Large intestine (tissue), 3 donors: ENCODE measurements at regions not wholly inside any gene's neighbourhood (a gene's known extent, or its start where the extent isn't known, plus 50 kb on each side); places are given as distances from the start of the nearest gene placed in this dataset.

Experiments
- DNase-seq, 2 donors: peaks; one replicate each; pipeline versions ENCODE4 v3.0.0 to v3.0.0-alpha.2; 2013
- H3K27ac ChIP-seq: one replicate; pipeline ENCODE4 v1.5.1; 2013; ENCODE audit warnings: low read length
- H3K27me3 ChIP-seq: 2 replicates; pipeline ENCODE4 v1.6.1; 2013; ENCODE audit warnings: low read length; ENCODE audit not compliant: control insufficient read depth, insufficient read depth
- H3K36me3 ChIP-seq: 2 replicates; pipeline ENCODE4 v1.6.1; 2013; ENCODE audit warnings: low read length; ENCODE audit not compliant: control insufficient read depth, insufficient read depth
- H3K4me1 ChIP-seq: one replicate; pipeline ENCODE4 v1.6.1; 2013; ENCODE audit warnings: low read length; ENCODE audit not compliant: control insufficient read depth, insufficient read depth
- H3K4me3 ChIP-seq: one replicate; pipeline ENCODE4 v1.5.1; 2013; ENCODE audit warnings: low read length
- H3K9me3 ChIP-seq: one replicate; pipeline ENCODE4 v1.6.1; 2013; ENCODE audit warnings: mild to moderate bottlenecking, low read depth, low read length, moderate library complexity; ENCODE audit not compliant: control insufficient read depth
- WGBS: methylation state at CpG from one replicate; pipeline ENCODE4 v1.1.5; 2013; ENCODE audit warnings: low lambda C conversion rate; ENCODE audit not compliant: insufficient coverage; 5-methylcytosine and 5-hydroxymethylcytosine counted together

DNA sequence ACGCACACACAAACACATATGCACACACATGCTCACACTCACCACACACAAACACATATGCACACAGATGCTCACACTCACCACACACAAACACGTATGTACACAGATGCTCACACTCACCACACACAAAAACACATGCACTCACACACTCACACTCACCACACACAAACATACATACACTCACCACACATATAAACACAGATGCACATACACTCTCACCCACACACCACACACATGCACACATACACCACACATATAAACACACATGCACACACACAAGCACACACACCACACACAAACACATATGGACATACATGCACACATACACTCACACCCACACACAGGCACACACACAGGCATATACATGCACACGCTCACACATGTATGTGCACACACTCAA, 112.3 kb downstream of the ERMARD start:
- Histone ChIP-seq H3K4me1 (peaks cover 5% of the 10 kb centered on the region), H3K27me3 (no peaks in the 10 kb centered on the region), H3K27ac (no peak overlapping the region), H3K9me3 (peaks cover 5% of the 10 kb centered on the region), H3K4me3 (no peak overlapping the region), H3K36me3 (no peaks in the 10 kb centered on the region)
- no peak for DNase-seq
- no CpG with 5 or more reads among the region's 3 CpGs for WGBS

DNA sequence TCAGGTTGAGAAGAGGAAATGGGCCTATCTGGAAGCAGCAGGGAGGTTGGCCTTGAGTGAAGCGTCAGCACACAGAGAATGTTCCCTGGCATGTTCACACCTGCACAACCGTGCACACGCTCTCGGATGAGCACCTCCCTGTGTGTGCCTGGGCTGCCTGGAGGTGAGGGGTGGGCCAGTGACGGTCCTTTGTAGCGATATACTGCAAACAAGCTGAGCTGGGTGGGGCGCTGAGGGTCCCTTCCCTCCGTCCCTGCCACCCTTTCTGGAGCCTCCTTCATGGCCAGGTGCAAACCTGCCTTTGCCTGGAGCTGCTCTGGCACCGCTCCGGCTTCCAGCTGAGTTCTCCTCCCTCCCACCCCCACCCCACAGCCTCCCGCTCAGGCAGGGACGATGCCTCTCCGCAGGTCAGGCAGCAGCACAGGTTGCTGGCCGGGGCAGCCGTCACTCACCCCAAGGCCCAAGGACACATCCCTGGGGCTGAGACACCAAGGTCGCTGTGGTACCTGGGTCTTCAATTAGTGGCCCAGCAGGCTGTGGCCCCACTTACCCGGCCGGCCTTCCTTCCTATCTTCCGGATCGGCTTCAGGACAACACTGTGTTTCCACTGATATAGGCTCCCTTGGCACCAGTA, 111.6 kb downstream of the ERMARD start:
- H3K27ac ChIP-seq = peak overlapping the region; percentile 64
- H3K9me3 ChIP-seq = peaks cover 8% of the 10 kb centered on the region
- no peak overlapping the region for H3K4me3 ChIP-seq
- H3K36me3 ChIP-seq = no peaks in the 10 kb centered on the region
- H3K27me3 ChIP-seq = no peaks in the 10 kb centered on the region
- WGBS = 93% methylated on average over 3 of the region's 20 CpGs
- no peak for DNase-seq
- peaks cover 5% of the 10 kb centered on the region for H3K4me1 ChIP-seq

DNA sequence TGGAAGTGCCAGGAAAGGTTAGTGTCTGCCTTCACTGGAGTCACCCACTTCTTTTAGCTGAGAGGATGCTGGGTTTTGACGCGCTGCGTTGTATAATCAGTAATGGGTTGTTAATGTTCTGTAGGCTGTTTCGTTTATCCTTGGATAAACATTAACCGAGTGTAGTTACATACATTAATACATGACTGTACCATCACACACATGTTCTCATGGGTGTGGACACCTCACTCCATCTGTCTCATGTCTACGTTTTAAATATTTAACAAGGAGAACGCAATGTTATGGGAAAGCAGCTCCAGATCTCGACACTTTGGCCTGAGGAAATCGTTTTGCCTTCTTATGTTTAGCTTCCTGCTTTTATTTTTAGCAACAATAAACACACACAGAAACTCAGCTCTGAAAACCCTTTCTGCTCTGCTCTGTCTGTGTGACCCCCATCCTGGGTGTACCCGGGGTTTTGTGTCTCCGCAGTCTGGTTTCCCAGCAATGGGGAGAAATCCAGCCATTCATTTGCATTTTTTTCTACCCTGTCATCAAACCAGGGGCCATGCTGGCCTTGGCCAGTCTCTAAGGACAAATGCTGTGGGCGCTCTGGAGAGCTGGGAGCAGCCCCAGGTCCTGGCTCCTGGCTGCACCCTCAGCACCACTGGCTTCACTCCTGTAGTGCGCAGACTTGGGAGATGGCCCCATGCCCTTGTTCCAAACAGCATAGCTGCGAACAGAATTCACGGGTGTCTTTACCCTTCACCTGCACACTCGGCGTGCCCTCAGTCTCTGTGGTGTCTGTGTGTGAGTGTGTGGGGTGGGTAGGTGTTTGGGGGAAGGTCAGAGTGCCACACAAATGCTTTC, 110.8 kb downstream of the ERMARD start:
- Histone ChIP-seq H3K36me3 (no peaks in the 10 kb centered on the region), H3K9me3 (peaks cover 13% of the 10 kb centered on the region), H3K27ac (peak overlapping the region; percentile 64), H3K4me3 (no peak overlapping the region), H3K27me3 (no peaks in the 10 kb centered on the region), H3K4me1 (peaks cover 5% of the 10 kb centered on the region)
- 28% methylated on average over 3 of the region's 17 CpGs for WGBS
- DNase-seq = peak; percentile 37 to 67

DNA sequence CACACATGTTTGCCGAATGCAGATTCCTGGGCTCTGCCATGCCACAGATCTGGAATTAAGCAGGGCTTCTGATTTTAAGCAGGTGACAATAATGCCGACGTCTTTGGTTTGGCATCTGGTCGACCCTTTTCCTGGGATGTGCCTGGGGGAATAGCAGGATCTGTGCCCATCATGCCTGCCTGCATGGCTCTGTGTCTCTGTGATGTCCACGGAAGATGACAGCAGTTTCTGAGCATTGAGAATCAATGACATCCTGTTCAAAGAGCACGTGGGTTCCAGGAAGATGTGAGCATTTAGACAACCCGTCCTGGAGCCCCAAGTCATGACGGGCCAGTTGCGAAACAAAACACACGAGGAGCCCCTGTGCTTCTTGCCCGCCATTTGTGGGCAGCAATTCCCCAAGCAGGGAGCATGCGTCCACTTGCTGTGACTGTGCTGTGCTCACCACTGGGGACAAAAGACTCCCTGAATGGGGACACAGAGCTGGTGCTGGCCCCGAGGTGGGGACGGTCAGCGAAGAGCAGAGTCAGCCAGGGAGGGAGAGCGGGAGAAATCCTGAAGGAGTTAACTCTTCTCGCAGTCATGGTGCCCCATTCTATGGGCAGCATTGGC, 110.1 kb downstream of the ERMARD start:
- 93% methylated on average over 3 of the region's 17 CpGs for WGBS
- peaks cover 5% of the 10 kb centered on the region for H3K4me1 ChIP-seq

DNA sequence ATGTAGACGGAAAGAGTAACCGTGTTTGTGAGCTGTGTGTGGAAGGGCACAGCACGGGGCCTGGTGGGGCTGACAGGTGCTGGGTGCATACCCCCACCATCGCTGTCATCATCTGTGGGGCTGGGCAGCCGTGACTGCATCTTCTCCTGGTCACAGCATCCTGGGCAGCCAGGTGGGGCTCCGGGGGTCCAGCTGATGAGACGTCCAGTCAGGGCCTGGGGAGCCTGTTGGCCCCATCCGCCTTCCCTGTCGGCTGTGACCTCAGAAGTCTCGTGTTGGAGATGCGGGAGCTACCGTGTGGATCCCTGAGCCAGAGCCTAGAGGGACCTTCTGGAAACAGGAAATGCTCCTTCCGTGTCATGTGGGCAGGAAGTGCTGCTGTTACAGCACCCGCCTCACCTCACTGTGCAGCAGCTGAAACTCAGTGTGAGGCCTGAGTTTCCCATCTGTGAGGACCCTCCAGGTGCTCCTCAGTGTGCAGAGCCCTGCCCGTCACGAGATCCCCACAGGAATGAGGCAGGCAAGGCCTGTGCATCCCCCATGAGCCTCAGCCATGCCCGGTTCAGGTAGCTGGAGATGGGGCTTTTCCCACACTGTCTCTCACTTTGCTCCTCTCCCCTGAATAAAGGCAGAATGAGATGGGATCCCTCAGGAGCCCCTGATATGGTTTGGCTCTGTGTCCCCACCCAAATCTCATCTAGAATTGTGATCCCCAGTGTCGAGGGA, 108.7 kb downstream of the ERMARD start:
- Histone ChIP-seq H3K27me3 (no peaks in the 10 kb centered on the region), H3K4me3 (no peak overlapping the region)
- WGBS = no CpG with 5 or more reads among the region's 18 CpGs

More for the DNA sequence above, 110.1 kb downstream of the ERMARD start:
- no peak overlapping the region for H3K4me3 ChIP-seq
- DNase-seq = no peak
- no peaks in the 10 kb centered on the region for H3K27me3 ChIP-seq
- H3K36me3 ChIP-seq = no peaks in the 10 kb centered on the region
- H3K9me3 ChIP-seq = peaks cover 20% of the 10 kb centered on the region
- H3K27ac ChIP-seq = peak overlapping the region; percentile 56

DNA sequence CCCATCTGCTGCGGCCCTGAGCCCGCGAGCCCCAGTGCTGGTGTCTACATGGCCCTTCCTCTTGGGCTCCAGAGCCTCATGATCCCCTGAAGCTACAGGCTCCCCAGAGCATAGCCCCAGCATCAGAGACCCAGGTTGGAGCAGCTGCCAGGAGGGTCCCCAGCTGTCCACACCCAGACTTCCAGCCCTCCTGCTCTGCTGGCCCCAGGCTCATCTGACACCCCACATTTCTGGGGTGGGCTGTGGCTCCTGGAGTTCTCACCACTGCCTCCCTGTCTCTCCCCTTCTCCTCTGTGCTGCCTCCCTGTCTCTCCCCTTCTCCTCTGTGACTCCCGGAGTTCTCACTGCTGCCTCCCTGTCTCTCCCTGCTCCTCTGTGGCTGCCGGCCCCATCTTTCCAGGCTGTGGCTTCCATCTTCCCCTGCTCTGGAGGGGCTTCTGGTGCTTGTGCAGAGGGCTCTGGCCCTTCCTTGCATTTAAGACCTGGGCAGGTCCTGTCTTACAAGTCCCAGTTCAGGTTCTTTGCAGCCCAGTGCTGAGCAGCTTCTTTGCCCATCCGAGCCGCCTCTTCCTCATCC, 108.1 kb downstream of the ERMARD start:
- no peaks in the 10 kb centered on the region for H3K27me3 ChIP-seq
- H3K4me3 ChIP-seq = no peak overlapping the region
- DNase-seq = no peak
- no peaks in the 10 kb centered on the region for H3K36me3 ChIP-seq
- no peak overlapping the region for H3K27ac ChIP-seq
- peaks cover 5% of the 10 kb centered on the region for H3K4me1 ChIP-seq
- WGBS = 100% methylated on average over 1 of the region's 7 CpGs
- peaks cover 23% of the 10 kb centered on the region for H3K9me3 ChIP-seq

More for the DNA sequence above, 108.7 kb downstream of the ERMARD start:
- DNase-seq = no peak
- H3K36me3 ChIP-seq = no peaks in the 10 kb centered on the region
- peaks cover 5% of the 10 kb centered on the region for H3K4me1 ChIP-seq
- H3K9me3 ChIP-seq = peaks cover 23% of the 10 kb centered on the region
- H3K27ac ChIP-seq = no peak overlapping the region

DNA sequence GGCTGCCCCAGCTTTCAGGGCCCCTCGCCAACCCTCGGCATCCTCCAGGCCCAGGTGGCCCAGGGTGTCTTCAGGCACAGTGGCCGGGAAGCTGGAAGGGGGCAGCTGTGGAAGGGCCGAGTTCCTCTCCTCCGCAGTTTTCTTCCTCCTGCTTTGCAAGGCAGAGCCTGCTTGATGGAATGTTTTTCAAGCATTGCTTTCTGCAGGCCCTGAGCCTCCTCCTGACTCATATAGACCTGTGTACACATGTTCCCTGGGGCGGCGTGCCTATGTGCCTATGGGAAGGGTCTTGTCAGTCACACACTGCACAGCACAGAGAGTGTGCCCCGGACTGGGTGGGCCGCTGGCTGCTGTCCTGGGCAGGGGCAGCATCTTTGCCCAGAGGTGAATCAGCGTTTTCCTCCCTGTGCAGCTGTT, 107.5 kb downstream of the ERMARD start:
- no peaks in the 10 kb centered on the region for H3K27me3 ChIP-seq
- peaks cover 5% of the 10 kb centered on the region for H3K4me1 ChIP-seq
- DNase-seq = no peak

DNA sequence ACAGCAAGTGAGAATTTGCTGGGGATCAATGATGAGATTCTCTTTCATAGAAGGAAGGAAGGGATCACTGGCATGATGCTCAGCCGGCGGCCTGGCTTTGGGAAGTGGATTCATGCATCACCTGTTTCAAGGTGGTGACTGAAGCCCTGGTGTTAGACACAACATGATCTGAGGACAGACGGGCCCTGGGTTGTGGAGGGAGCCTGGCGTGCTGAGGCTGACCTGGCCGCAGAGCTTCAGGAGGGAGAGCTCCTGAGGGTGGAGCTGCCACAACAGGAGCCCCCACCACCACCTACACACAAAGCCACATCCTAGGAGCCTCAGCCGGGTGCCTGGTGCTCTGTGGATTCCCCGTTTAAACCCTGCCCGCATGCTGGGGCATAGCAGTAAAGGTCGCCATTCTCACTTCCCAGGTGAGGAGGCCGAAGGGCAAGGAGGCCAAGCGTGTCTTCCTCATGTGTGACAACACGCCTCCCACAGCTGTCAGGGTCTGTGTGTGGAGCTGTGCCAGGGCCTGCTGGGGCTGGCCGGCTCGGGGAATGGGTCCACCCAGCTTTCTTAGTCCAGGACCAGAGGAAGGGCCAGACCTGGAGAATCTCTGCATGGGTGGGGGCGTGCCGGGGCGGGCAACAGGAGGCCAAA, 107.0 kb downstream of the ERMARD start:
- no peak for DNase-seq
- Histone ChIP-seq H3K4me3 (no peak overlapping the region), H3K27me3 (no peaks in the 10 kb centered on the region)

More for the DNA sequence above, 107.5 kb downstream of the ERMARD start:
- no CpG with 5 or more reads among the region's 10 CpGs for WGBS
- Histone ChIP-seq H3K36me3 (no peaks in the 10 kb centered on the region), H3K4me3 (no peak overlapping the region), H3K9me3 (peaks cover 23% of the 10 kb centered on the region), H3K27ac (no peak overlapping the region)

DNA sequence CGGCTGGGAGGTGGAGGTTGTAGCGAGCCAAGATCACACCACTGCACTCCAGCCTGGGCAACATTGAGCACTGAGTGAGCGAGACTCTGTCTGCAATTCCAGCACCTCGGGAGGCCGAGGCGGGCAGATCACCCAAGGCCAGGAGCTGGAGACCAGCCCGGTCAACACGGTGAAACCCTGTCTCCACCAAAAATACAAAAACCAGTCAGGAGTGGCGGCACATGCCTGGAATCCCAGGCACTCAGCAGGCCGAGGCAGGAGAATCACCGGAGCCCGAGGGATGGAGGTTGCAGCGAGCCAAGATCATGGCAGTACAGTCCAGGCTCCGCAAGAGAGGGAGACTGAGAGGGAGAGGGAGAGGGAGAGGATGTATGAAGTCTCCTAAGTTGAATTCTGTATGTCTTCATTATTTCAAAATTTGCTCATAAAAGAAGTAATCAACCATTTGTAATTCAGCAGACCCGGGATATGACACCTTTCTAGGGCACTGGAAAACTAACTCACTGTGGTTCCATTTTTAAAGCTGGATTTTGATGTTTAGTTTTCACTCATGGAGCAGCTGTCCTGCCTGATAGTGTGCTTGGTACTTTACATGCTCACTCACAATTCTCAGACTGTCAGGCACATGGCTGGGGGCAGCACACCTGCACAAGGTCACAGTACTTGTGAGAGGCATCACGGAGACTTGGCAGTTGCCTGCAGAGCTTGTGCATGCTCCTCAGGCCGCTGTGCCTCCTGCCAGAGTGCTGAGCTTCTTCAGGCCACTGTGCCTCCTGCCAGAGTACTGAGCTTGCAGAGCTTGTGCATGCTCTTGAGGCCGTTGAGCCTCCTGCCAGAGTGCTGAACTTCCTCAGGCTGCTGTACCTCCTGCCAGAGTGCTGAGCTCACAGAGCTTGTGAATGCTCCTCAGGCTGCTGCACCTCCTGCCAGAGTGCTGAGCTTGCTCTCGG, 106.2 kb downstream of the ERMARD start:
- H3K4me3 ChIP-seq = no peak overlapping the region
- no peak for DNase-seq
- peaks cover 4% of the 10 kb centered on the region for H3K4me1 ChIP-seq
- H3K27me3 ChIP-seq = no peaks in the 10 kb centered on the region
- no peaks in the 10 kb centered on the region for H3K36me3 ChIP-seq
- peaks cover 23% of the 10 kb centered on the region for H3K9me3 ChIP-seq
- no peak overlapping the region for H3K27ac ChIP-seq
- WGBS = 100% methylated on average over 1 of the region's 19 CpGs

More for the DNA sequence above, 107.0 kb downstream of the ERMARD start:
- no peaks in the 10 kb centered on the region for H3K36me3 ChIP-seq
- no peak overlapping the region for H3K27ac ChIP-seq
- H3K4me1 ChIP-seq = peaks cover 5% of the 10 kb centered on the region
- no CpG with 5 or more reads among the region's 17 CpGs for WGBS
- H3K9me3 ChIP-seq = peaks cover 23% of the 10 kb centered on the region
